NCI-H1694 (cell line): ENCODE measurements at regions not wholly inside any gene's neighbourhood (a gene's known extent, or its start where the extent isn't known, plus 50 kb on each side); places are given as distances from the start of the nearest gene placed in this dataset.

Source experiments
- DNase-seq: peaks from one replicate; lab custom pipeline; 2025; lab: John Stamatoyannopoulos, UW

DNA sequence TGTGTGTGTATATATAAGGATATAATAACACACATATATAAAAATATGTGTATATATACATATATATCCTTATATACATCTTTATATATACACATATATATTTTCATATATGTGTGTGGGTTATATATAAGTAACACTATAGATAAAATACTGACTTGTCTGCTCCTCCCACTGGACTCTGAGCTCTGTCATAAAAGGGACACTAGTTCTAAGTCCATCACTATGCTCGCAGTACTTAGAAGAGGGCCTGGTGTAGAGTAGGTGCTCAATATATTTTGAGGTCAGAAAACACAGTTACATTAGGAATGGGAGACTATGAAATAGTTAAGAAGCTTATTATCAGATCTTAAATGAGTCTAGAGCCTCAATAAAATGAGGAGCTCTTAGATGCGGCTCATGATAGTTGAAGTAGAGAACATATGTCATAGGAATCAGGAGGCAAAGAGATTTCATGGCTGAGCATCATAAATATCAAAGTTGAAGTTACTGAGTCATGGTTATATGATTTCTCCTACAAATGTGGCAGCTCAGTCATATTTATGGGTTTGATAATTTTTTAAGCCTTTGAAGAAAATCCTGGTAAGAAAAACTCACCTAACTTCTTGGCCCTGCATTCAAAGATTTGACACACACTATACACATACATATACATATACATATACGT, 371.2 kb upstream of the THBS1 start:
- DNase-seq, result no peak

DNA sequence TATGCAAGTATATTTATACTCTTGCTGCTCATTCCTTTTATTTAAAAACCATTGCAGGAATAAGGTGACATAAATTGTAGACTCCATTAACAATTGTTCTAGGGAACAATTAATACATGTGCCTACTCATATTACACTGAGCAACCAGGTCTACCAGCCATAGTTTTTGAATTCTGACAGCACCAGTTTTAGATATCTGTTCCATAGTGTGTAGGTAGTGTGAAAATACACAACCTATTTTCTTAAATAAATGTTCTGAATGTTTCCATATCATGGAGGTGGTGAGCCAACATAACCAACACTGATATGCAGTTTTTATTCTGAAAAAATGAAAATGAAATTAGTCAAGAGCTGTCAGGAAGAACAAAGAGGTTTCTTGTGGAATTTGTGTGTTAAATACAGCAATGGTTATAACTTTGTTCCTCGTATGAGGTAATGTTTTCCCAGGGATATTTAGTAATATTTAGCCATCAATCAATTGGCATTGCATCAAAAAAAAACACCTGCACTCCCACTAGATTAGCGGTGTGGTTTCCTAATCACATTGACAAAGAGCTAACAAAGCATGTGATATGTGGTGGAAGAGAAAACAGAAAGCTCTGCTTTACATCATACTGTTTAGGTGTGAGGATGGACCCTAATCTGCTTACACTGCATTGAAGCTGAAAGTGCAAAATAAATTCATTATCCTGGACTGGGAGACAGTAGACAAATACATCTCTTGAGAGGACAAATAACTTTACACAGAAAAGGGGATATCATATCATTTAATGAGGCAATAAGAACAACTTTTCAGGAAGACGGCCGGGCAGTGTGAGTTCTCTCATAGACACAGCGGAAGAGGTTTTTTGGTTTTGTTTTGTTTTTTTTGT, 369.5 kb upstream of the THBS1 start:
- DNase-seq, result no peak

DNA sequence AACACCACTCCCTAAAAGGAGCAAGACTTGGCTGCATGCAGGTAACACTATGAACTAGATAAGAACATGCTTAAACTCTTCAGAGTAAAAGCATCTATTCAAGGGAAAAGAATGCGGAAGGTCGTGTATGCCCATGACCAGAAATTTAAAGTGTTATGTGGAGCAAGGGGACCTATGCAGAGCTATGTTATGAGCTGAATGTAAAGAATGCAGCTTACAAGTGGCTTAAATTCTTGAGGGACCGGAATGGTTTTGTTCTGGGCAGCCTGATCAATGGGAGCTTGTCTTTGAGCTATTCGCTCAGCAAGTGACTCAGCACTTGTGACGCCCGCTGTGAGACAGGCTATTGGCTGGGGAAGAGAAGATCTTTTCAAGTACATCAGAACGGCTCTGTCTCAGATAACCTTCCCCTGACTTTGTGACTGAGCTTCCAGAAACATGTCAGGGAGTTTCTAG, 367.5 kb upstream of the THBS1 start:
- no peak for DNase-seq

DNA sequence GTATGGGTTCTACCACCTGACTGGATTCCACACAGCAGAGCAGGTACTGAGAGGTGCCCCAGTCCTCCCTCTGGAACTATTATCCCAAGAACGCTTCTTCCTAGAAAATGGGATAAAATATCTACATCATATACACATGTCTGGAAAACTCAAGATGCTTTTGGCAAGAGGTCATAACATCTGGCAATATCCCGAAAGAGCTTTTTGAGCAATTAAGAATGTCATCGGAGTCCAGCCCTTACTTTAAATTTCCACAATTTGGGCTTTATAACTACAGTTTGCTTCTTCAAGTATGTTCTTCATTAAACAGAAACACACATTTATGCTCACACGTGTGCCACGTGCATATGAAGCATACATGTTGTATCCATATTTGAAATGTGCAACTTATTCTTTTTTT, 365.9 kb upstream of the THBS1 start:
- DNase-seq, result no peak

DNA sequence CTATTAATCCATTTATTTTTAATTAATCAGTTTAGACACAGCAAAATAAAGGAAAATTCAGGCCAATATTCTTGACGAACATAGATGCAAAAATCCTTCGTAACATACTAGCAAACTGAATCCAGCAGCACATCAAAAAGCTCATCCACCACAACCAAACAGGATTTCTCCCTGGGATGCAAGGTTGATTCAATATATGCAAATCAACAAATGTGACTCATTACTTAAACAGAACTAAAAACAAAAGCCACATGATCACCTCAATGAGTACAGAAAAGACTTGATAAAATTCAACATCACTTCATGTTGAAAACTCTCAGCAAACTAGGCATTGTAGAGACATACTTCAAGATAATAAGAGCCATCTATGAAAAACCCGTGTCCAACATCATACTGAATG, 364.1 kb upstream of the THBS1 start:
- DNase-seq, result no peak

DNA sequence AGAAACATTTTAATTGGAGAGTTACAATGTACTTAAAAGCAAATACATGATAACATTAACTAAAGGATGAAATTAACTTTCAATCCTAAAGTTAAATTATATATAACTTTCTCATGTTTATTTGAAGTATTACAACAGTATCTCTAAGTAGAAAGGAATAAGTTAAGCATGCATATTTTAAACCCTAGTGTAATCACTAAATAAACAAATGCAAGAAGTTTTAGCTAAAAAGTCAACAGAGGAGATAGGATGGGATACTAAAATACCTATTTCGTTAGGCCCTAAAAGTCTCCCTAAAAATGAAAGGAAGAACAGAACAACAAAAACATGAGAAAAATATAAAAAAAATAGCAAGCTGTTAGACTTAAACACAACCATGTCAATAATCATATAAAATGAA, 361.3 kb upstream of the THBS1 start:
- DNase-seq, result no peak

DNA sequence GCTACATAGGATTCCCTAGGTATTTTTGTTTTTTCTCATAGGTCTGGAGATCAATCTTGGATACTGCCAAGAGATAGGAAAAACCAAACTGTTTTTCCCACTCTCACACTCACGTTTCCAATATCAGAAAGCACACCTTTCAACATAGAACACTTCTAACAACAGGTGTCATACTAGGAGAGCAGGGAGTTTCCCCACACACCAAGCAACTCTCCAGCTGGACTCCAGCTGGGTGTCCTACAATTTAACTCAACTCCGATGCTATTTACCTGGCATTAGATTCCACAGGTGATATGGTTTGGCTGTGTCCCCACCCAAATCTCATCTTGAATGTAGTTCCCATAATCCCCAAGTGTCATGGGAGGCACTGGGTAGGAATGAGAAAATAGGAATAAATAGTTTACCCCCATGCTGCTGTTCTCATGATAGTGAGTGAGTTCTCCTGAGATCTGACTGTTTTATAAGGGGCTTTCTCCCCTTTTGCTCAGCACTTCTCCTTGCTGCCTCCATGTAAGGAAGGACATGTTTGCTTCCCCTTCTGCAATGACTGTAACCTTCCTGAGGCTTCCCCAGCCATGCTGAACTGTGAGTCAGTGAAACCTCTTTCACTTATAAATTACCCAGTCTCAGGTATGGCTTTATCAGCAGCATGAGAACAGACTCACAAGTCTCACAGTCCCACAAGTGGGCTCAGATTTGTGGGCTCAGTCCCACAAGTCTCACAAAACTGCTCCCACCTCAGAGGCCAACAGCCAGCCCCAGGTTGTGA, 354.5 kb upstream of the THBS1 start:
- no peak for DNase-seq

DNA sequence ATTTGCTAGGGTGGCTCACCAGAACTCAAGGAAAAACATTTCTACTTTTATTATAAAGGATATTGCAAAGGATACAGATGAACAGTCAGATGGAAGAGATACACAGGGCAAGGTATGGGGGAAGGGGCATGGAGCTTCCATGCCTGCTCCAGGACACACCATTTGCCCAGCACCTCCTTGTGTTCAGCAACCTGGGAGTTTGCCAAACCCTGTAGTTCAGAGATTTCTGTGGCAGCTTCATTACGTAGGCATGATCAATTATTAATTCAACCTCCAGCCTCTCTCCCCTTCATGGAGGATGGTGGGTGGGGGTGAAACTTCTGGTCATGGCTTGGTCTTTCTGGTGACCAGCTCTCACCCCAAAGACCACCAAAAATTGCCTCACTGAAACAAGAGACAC, 353.9 kb upstream of the THBS1 start:
- DNase-seq, result no peak

DNA sequence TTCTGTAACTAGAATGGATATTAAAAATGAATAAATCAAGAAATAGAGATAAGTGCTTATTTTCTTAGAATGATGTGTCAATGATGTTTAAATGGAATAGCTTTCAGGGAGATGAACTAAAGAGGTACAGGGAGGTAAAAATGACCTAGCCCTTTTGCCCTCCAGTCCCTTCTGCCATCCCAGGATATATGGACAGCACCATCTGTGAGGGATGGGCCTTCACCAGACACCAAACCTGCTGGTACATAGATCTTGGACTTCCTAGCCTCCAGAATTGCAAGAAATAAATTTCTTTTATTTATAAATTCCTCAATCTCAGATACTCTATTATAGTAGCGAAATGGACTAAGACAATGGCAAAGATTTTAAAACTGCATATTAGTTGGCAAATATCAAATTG, 352.0 kb upstream of the THBS1 start:
- DNase-seq, result no peak

DNA sequence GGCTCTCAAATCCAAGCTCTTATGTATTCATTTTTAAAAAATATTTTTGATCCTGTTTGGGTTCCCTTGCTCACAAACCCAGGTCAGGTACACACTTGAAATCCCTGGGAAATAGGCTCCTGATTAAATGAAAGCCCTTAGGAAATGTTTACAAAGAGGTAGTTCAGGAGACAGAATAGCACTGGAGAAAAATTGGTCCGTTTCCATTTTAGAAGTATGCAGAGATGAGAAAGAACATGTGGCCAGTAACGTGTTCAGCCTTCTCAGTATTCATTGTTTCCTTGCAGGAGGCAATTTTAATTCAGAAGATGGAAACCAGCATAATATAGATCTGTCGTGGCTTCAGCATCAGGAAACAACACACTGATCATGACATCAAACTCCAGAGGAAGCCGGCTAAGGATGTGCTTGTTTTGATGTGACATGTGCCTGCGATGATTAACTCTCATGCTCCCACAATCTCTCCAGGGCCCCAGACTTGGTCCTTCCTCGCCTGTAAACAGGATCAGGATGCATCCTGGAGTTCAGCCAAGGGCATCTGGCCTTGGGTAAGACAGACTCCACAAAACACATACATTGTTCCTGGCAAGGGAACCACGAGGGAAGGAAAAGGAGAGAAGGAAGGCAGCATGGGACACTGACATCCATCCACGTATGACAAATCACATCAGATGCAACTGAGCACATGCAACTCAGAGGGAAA, 350.5 kb upstream of the THBS1 start:
- DNase-seq, result no peak

DNA sequence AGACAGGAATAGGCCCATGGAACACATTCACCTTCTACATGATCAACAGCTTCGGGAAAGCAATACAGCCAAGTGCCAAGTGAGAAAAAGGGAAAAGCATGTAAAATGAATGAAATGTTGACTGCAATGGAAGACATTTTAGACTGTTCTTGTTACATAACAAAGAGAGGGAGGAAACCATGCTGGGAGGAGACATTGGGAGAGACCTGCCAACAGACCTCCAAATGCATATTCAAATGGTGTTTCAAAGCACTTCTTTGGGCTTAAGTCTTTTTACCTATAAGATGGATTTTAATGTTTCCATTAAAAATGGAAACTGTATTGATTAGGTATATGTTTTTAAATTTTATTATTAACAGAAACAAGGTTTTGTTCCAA, 350.0 kb upstream of the THBS1 start:
- no peak for DNase-seq

DNA sequence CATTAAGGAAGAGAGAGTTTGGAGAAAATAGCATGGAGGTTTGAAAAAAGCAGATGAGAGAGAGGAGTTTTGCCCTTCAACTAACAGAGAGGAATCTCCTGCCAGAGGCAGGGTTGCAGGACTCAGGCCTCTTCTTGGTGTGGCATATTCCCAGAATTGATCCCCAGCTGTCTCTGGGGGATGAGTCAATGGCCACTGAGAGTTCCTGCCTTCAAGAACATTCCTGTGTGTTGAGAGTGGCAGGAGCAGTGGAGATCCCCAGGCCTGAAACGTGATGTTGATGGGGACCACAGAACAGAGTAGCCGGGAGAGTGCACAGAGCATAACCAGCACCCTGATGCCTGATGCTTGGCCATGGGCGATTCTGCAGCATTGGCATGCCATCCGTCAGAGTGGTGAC, 348.4 kb upstream of the THBS1 start:
- no peak for DNase-seq

DNA sequence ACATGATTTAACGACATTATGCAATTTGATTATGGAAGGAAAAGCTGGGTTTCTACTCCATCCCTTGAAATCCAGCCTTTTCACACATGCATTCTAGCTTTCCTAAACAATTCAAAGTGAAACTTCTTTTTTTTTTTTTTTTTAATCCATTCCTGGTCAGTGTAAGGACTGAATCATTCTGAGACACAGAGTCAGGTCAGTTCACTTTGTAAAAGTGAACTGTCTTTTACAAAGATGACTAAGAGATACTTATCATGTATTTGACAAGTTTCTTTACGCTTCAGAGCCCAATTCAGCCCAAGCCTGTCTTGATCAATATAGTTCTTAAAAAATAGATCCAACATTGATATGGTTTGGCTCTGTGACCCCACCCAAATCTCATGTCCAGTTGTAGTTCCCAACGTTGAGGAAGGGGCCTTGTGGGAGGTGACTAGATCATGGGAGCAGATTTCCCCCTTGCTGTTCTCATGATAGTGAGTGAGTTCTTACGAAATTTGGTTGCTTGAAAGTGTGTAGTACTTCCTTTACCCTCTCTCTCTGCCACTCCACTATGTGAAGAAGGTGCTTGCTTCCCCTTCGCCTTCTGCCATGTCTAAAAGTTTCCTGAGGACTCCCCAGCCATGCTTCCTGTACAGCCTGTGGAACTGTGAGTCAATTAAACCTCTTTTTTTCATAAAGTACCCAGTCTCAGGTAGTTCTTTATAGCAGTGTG, 345.6 kb upstream of the THBS1 start:
- no peak for DNase-seq

DNA sequence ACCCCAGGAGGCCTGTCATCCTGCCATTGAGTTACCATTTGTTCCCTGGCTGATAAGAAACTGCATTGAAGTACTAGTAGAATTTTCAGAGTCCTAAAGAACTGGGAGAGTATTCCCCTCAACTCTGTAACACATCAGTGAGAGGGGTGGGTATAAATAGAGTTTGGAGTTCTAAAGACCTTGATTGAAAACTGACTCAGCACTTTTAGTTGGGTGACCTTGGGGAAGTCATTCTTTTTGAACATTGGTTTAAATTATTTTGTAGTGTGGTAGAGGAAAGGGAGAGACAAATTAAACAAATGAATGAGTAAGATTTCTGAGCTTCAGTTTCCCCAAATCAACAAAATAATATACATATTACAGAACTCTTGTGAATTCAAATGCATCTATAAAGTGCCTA, 344.5 kb upstream of the THBS1 start:
- DNase-seq, result no peak

DNA sequence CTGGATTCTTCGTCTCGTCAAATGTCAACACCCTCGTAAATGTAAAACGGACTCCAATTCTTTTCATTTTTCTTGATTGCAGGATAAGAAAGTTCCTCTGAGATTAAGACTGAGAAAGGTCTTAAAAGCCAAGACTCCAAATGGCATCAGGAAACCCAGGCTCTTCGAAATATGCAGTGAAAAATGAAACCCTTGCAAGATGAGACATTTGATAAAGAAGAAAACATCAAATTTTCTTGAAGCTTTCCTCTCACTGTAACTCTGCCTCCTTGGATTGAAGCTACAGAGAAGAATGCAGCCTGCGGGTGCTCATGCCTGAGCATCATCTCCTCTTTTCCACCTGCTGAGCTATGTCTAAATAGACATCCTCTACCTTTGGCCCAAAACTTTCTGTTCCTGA, 342.4 kb upstream of the THBS1 start:
- DNase-seq, result no peak

DNA sequence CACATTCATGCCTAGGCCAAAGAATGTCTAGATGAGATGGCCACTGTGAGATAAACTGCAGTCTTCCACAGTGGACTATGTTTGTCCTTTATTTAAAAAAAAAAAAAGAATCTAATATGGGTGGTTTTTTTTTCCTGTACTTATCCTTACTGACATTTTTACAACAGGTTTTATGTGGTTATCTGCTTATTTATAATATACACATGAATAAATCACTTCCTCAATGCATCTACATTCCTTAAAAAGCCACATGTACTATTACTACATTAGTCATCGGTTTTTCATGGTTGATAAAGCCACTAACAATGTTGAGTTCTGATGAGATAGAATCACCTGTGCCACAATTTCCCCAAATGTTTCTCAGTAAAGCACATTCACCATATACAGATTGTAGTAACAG, 341.3 kb upstream of the THBS1 start:
- DNase-seq, result no peak

DNA sequence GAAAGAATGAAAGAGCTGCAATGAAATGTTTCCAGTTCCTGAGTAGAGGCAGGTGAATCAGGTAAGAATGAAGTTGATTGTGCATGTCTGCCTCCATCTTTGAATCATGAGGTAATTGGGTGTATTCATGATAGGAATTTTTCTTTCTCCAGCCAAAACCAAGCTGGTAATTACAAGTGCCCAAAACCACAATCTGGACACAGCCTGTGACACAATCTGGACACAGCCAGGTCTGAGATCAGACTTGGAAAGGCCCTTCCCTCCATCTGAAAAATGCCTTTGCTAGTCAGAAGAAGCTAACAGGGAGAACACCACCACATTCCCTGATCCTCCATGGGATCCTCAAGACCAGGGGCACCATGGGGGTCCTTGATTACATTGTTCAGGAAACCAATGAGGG, 338.5 kb upstream of the THBS1 start:
- no peak for DNase-seq

DNA sequence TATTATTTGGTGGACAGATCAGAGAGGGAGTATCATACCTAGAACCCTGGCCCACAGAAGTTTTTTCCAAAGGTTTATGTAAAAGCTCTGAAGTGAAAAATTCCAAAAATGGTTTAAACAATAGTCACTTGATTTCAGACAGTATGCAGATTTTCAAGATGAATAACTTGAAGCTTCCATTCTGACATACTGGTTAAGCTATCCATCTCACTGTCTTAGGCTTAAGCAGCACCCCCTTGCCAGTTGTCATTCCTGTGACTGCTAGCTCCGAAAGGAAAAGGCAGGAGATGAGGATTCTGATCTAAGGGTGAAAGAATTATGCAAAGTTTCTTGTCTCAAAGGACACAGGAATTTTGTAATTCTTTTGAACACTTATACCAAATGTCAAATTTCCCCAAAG, 337.5 kb upstream of the THBS1 start:
- no peak for DNase-seq

DNA sequence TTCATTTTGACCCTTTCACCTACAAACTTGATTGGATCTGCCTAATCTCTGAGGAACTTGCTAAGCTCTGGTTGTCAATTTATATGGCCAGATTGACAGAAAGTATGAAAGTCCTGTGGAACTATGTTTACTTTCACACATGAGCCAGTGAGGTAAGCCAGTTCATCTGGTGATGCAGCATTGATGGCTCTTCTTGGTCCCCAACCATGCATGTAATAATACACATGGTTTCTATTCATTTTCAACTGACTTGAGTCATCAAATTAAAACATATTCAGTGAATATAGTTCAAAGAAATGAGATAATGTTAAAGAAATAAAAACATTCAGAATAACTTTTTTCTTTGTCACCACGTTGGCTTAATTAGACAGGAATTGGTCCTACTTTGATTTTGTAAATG, 336.1 kb upstream of the THBS1 start:
- DNase-seq, result no peak

DNA sequence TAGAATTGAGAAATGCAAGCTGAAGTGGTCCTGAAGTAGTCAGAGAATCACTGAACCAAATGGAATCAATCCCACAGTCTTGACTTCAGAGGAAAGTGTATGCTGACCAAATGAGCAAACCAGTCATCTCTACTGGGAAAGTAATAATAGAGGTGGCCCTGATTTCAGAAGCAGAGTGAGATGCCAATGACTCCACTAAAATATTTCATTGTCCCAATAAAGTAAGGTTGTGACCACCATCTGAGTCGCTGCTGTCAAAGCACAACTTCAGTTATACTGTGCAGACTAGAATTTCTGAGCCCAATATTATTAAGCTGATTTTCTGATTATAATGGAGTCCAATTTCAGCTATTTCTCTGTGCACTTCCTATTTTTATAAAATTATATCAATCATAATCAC, 334.4 kb upstream of the THBS1 start:
- no peak for DNase-seq

DNA sequence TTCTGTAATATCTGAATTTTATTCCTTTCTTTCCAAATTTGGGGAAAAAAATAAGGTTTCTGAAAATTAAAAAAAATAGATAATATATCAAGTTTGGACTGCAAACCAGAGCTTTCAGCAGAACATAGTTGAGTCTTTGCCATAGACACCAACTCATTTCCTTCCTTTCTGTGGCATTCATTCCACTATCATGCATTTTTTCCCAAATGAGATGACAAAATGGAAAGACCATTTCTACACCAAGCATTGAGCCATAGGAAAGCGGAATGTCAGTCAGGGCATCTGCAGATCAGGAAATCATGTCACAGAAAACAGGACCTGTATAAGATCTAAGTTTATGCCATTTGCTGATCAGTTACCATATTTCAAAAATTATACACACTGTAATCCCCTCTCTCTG, 333.3 kb upstream of the THBS1 start:
- no peak for DNase-seq

DNA sequence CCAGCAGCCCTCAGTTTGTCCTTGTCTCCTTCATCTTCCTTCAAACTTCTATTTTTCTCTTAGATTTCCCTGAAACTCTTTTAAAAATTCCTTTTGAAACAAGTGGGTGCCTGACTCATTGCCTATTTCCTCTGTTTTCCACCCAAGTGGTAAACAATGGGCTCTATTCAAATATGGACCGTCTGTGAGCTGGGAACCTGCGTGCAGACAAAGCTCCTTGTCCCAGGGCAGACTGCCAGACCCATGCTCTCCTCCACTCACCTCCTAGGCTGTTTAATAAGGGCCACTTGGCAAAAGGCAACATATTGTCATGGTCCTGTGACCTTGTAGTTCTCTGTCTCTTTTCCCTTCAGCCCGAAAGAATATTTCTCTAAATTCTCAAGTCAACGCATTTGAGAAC, 332.7 kb upstream of the THBS1 start:
- no peak for DNase-seq
